Esophagus muscularis mucosa (tissue), 4 donors: ENCODE measurements at regions not wholly inside any gene's neighbourhood (a gene's known extent, or its start where the extent isn't known, plus 50 kb on each side); places are given as distances from the start of the nearest gene placed in this dataset.

Source experiments
- DNase-seq: peaks from one replicate; pipeline ENCODE4 v3.0.0-alpha.2; 2017; ENCODE audit errors: extremely low spot score
- H3K27ac ChIP-seq, 4 donors: fragments of 200-600 bp; sonication (generic); replicated peaks in 1 of 4; 1 replicate in 3 of 4; 2 replicates in 1 of 4; pipeline ENCODE4 v1.5.1; 2016 to 2019; ENCODE audit warnings: mild to moderate bottlenecking in 1 of 4
- H3K27me3 ChIP-seq, 4 donors: fragments of 200-600 bp; sonication (generic); one replicate each; pipeline versions ENCODE4 v1.5.1 to v1.6.0; 2016 to 2019
- H3K36me3 ChIP-seq, 4 donors: fragments of 200-600 bp; sonication (generic); one replicate each; pipeline ENCODE4 v1.5.1; 2016 to 2019
- H3K4me1 ChIP-seq, 4 donors: fragments of 200-600 bp; sonication (generic); one replicate each; pipeline ENCODE4 v1.5.1; 2016 to 2019
- H3K4me3 ChIP-seq, 4 donors: fragments of 200-600 bp; sonication (generic); 1 replicate in 2 of 4; 2 replicates in 2 of 4; pipeline ENCODE4 v1.5.1; 2016 to 2019; ENCODE audit warnings: mild to moderate bottlenecking in 4 of 4, moderate library complexity in 1 of 4
- H3K9me3 ChIP-seq, 4 donors: fragments of 200-600 bp; sonication (generic); 1 replicate in 3 of 4; 2 replicates in 1 of 4; pipeline ENCODE4 v1.5.1; 2016 to 2019
- CTCF ChIP-seq, 3 experiments: fragments of 200-600 bp in 2 of 3; fragments of 450-650 bp in 1 of 3; sonication (generic) in 2 of 3; IDR thresholded peaks; one replicate each; pipeline ENCODE4 v1.5.1; 2017 to 2019; ENCODE audit warnings: antibody characterized with exemption in 3 of 3, mild to moderate bottlenecking in 2 of 3, moderate library complexity in 1 of 3
- EP300 ChIP-seq: sonication (generic); formaldehyde crosslinking; IDR thresholded peaks from one replicate; pipeline ENCODE4 v1.6.1; 2017; ENCODE audit warnings: antibody characterized with exemption
- POLR2A ChIP-seq: fragments of 450-650 bp; IDR thresholded peaks from one replicate; pipeline ENCODE4 v1.6.1; 2017; ENCODE audit warnings: antibody characterized with exemption, moderate library complexity, mild to moderate bottlenecking, low read depth
- POLR2AphosphoS5 ChIP-seq, 2 donors: sonication (generic); formaldehyde crosslinking; IDR thresholded peaks; one replicate each; pipeline ENCODE4 v1.6.1; 2017; ENCODE audit warnings: antibody characterized with exemption in 2 of 2
- WGBS: methylation state at CpG from one replicate; pipeline ENCODE4 v1.1.5; 2018; 5-methylcytosine and 5-hydroxymethylcytosine counted together
- intact Hi-C: fragments of 100-400 bp; cut with DNase I; formaldehyde crosslinking; loops from one replicate; pipeline ENCODE4 v1.15.1; 2023

GRCh38 chr6:45772051-45772450 lies 243.6 kb downstream of the CLIC5 start:
- peaks cover 0 to 6% (median 0%) of the 10 kb centered on the region in 4 donors for H3K9me3 ChIP-seq
- WGBS, result 76% methylated on average over 4 of the region's 4 CpGs
- no peaks in the 10 kb centered on the region for H3K27me3 ChIP-seq
- H3K4me3 ChIP-seq, result no peak overlapping the region
- H3K4me1 ChIP-seq, result no peaks in the 10 kb centered on the region
- no peak overlapping the region for H3K27ac ChIP-seq
- TF ChIP-seq POLR2AphosphoS5 (IDR thresholded peaks at IDR 0.05) (no peak), EP300 (no peak), POLR2A (no peak), CTCF (IDR thresholded peaks at IDR 0.05) (no peak)
- intact Hi-C loops, result no loop called here
- no peaks in the 10 kb centered on the region for H3K36me3 ChIP-seq
- DNase-seq, result peak; percentile 39

- TF ChIP-seq POLR2A (no peak), CTCF (IDR thresholded peaks at IDR 0.05) (no peak), POLR2AphosphoS5 (IDR thresholded peaks at IDR 0.05) (no peak), EP300 (no peak)
- no peak overlapping the region for H3K27ac ChIP-seq
- H3K36me3 ChIP-seq, result no peaks in the 10 kb centered on the region
- intact Hi-C loops, result no loop called here
- H3K27me3 ChIP-seq, result no peaks in the 10 kb centered on the region
- no peak overlapping the region for H3K4me3 ChIP-seq
- no peaks in the 10 kb centered on the region for H3K4me1 ChIP-seq
- DNase-seq, result no peak
- peaks cover 0 to 13% (median 4%) of the 10 kb centered on the region in 4 donors for H3K9me3 ChIP-seq
Observed at GRCh38 chr6:45763281-45763680, 252.4 kb downstream of the CLIC5 start.

GRCh38 chr6:45759472-45759810 lies 256.2 kb downstream of the CLIC5 start:
- 66% methylated on average over 2 of the region's 2 CpGs for WGBS
- peak; percentile 66 for DNase-seq
- Histone ChIP-seq H3K4me3 (no peak overlapping the region), H3K9me3 (peaks cover 0 to 9% (median 3%) of the 10 kb centered on the region in 4 donors), H3K36me3 (no peaks in the 10 kb centered on the region), H3K27ac (no peak overlapping the region), H3K27me3 (no peaks in the 10 kb centered on the region), H3K4me1 (peaks cover 0 to 4% (median 0%) of the 10 kb centered on the region in 4 donors)
- TF ChIP-seq POLR2AphosphoS5 (IDR thresholded peaks at IDR 0.05) (no peak), CTCF (IDR thresholded peaks at IDR 0.05) (no peak), EP300 (no peak), POLR2A (no peak)
- intact Hi-C loops, result no loop called here

GRCh38 chr6:45758787-45759471 lies 256.7 kb downstream of the CLIC5 start:
- H3K4me3 ChIP-seq, result no peak overlapping the region
- H3K36me3 ChIP-seq, result no peaks in the 10 kb centered on the region
- WGBS, result 73% methylated on average over 15 of the region's 15 CpGs
- H3K4me1 ChIP-seq, result peaks cover 0 to 4% (median 0%) of the 10 kb centered on the region in 4 donors
- no peaks in the 10 kb centered on the region for H3K27me3 ChIP-seq
- peak; percentile 79 for DNase-seq
- peaks cover 0 to 4% (median under 1%) of the 10 kb centered on the region in 4 donors for H3K9me3 ChIP-seq
- intact Hi-C loops, result no loop called here
- TF ChIP-seq CTCF (IDR thresholded peaks at IDR 0.05) (no peak), EP300 (no peak), POLR2A (no peak), POLR2AphosphoS5 (IDR thresholded peaks at IDR 0.05) (no peak)
- H3K27ac ChIP-seq, result no peak overlapping the region
